Upper lobe of right lung (tissue), 1 donor: ENCODE measurements at regions not wholly inside any gene's neighbourhood (a gene's known extent, or its start where the extent isn't known, plus 50 kb on each side); places are given as distances from the start of the nearest gene placed in this dataset.
"Not testable (repeated sequence)": the region's sequence is repeated elsewhere in the genome, so short reads cannot be mapped to it uniquely, and the experiment has no call there.

ENCODE experiments used
- ATAC-seq: fragments of 200-7000 bp; cut with Tn5 transposase; one replicate; pipeline ENCODE4 v1.9.1; 2020; ENCODE audit warnings: mild to moderate bottlenecking, moderate library complexity
- DNase-seq: peaks from one replicate; pipeline ENCODE4 v3.0.0-alpha.2; 2020
- H3K27ac ChIP-seq: fragments of 200-600 bp; one replicate; pipeline ENCODE4 v1.8.0; 2022
- H3K27me3 ChIP-seq: fragments of 200-600 bp; one replicate; pipeline ENCODE4 v1.8.0; 2022; ENCODE audit warnings: mild to moderate bottlenecking
- H3K36me3 ChIP-seq: fragments of 200-600 bp; one replicate; pipeline ENCODE4 v1.8.0; 2022
- H3K4me1 ChIP-seq: fragments of 200-600 bp; one replicate; pipeline ENCODE4 v1.8.0; 2022
- H3K4me3 ChIP-seq: fragments of 200-600 bp; one replicate; pipeline ENCODE4 v1.8.0; 2022; ENCODE audit warnings: mild to moderate bottlenecking
- H3K9me3 ChIP-seq: fragments of 200-600 bp; one replicate; pipeline ENCODE4 v1.8.0; 2022
- CTCF ChIP-seq: fragments of 200-600 bp; IDR thresholded peaks from one replicate; pipeline ENCODE4 v1.8.0; 2022; ENCODE audit warnings: antibody characterized with exemption
- intact Hi-C: fragments of 100-400 bp; cut with DNase I; formaldehyde crosslinking; loops from one replicate; pipeline ENCODE4 v1.11.0; 2022
- donor health status: DM: no; HTN: yes; CAD: no; lungs with severe emphysema.

DNA sequence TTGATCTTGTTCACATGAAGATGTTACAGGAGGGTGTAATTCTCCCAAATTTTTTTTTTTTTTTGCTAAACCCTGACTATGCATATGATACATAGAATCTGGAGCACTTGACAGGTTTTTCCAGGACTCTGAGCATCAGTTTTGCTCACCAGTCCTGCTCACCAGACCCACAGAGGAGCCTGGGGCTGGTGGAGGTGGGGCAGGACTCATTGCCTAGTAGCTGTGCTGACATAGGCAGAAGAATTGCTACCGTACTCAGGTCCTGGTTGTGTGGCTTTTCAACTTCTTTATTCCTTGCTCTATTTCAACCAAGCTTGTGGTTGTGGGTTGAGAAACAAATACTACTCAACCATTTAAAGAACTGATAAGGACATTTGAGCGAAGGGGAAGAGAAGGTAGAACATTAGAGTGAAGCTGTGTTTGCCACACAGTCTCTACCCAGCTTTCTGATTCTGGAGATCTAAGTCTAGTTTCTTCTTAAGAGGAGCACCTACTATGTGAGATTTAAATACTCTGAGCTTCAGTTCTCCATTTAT is 212.4 kb downstream of the UTP18 start:
- no peaks in the 10 kb centered on the region for H3K4me1 ChIP-seq
- H3K27ac ChIP-seq: no peak overlapping the region
- H3K36me3 ChIP-seq: no peaks in the 10 kb centered on the region
- no peak for DNase-seq
- no peak overlapping the region for H3K4me3 ChIP-seq
- no peak for ATAC-seq
- H3K27me3 ChIP-seq: no peaks in the 10 kb centered on the region
- no peak for TF ChIP-seq CTCF
- no peaks in the 10 kb centered on the region for H3K9me3 ChIP-seq
- intact Hi-C loops: no loop called here

- intact Hi-C loops: no loop called here
- Histone ChIP-seq H3K27me3 (no peaks in the 10 kb centered on the region), H3K36me3 (no peaks in the 10 kb centered on the region), H3K9me3 (no peaks in the 10 kb centered on the region), H3K4me3 (no peak overlapping the region), H3K4me1 (no peaks in the 10 kb centered on the region), H3K27ac (no peak overlapping the region)
- ATAC-seq (no peak), DNase-seq (no peak)
- TF ChIP-seq CTCF: no peak
Measured at GRCh38 chr17:51474764-51475163, 214.4 kb downstream of the UTP18 start.

DNA sequence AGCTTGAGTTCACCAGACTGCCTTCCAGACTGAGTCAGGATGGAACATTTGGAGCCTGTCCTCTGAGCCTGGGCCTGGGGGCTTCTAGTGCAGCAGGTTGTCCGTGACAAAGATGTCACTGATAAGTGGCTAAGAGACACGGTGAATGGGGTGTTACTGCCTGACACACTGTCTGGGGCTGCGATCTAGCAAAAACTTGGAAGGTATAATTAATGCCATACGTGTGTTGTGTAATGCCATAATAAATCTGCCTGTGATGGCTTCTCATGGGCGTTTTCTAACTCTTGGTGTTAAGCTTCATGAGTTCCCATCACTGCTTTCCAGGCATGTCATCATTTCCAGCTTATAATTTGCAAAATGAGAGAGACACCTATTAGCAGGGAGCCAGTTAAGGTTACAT is 215.4 kb downstream of the UTP18 start:
- no peaks in the 10 kb centered on the region for H3K36me3 ChIP-seq
- H3K4me3 ChIP-seq: no peak overlapping the region
- no peaks in the 10 kb centered on the region for H3K4me1 ChIP-seq
- ATAC-seq (no peak), DNase-seq (no peak)
- intact Hi-C loops: no loop called here
- no peaks in the 10 kb centered on the region for H3K9me3 ChIP-seq
- no peak overlapping the region for H3K27ac ChIP-seq
- H3K27me3 ChIP-seq: no peaks in the 10 kb centered on the region
- no peak for TF ChIP-seq CTCF

GRCh38 chr17:51479303-51479702 is 219.0 kb downstream of the UTP18 start:
- intact Hi-C loops: no loop called here
- TF ChIP-seq CTCF: no peak
- ATAC-seq (no peak), DNase-seq (no peak)
- H3K9me3 ChIP-seq: no peaks in the 10 kb centered on the region
- no peak overlapping the region for H3K4me3 ChIP-seq
- no peaks in the 10 kb centered on the region for H3K36me3 ChIP-seq
- H3K4me1 ChIP-seq: no peaks in the 10 kb centered on the region
- H3K27me3 ChIP-seq: no peaks in the 10 kb centered on the region
- H3K27ac ChIP-seq: no peak overlapping the region

- no peak for DNase-seq
- Histone ChIP-seq H3K4me3 (no peak overlapping the region), H3K27ac (no peak overlapping the region), H3K4me1 (no peaks in the 10 kb centered on the region), H3K36me3 (no peaks in the 10 kb centered on the region), H3K9me3 (no peaks in the 10 kb centered on the region), H3K27me3 (no peaks in the 10 kb centered on the region)
- no peak for ATAC-seq
- TF ChIP-seq CTCF: no peak
- intact Hi-C loops: no loop called here
Measured at GRCh38 chr17:51481370-51481769, 221.0 kb downstream of the UTP18 start.

GRCh38 chr17:51482248-51482647 is 221.9 kb downstream of the UTP18 start:
- H3K4me3 ChIP-seq, H3K27ac ChIP-seq, ATAC-seq, H3K36me3 ChIP-seq, intact Hi-C loops, H3K4me1 ChIP-seq, H3K27me3 ChIP-seq, DNase-seq, H3K9me3 ChIP-seq: not testable (repeated sequence)
